ENCODE measurements at regions not wholly inside any gene's neighbourhood (a gene's known extent, or its start where the extent isn't known, plus 50 kb on each side); places are given as distances from the start of the nearest gene placed in this dataset.
"Not testable (repeated sequence)": the region's sequence is repeated elsewhere in the genome, so short reads cannot be mapped to it uniquely, and the experiment has no call there.

DNA sequence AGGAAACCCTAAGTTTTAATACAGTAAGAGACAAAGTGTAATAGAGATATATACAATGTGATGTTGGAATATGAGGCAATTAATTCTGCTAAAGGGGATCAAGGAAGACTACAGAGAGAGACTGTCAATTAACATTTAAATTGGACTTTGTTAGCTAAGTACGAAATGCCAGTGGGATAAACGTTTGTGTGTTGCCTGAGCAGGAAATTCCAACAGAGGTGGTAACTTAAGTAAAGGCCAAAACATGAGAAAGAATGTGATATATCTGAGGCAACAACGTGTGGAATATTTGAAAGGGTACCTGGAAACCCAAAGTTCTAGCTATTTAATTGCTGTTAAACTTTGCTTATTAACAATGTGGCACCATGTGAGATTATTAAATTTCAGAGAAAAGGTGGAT lies 1666.9 kb upstream of the WWC1 start:
- no peak for DNase-seq

DNA sequence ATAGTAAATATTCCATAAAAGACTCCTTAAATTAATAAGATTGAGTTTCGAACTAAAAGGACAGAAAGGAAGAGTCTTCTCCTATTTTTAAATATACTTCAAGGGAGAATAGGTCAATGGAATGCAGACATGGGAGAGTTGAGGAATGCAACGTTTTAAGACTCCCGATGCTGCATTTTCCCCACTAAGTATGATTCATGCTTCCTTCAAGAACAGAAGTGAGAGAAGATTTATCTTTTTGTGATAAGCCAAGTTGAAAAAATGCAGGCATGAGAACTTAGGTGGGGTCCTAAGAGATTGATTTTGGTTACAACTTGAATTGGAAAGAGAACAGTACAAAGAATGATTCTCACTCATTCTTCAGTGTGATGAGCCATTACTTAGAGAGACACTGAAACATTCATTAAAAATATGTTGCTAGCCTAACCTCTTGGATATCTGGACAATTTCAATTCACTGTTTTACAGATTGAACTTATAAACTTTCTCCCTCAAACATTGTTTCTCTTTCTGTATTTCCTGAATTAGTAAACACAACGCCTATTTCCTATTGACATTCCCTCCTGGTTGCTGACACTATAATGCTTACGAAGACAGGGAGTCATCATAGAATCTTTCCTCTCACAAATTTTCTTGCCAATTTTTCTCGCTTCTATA lies 1666.1 kb upstream of the WWC1 start:
- DNase-seq = no peak

DNA sequence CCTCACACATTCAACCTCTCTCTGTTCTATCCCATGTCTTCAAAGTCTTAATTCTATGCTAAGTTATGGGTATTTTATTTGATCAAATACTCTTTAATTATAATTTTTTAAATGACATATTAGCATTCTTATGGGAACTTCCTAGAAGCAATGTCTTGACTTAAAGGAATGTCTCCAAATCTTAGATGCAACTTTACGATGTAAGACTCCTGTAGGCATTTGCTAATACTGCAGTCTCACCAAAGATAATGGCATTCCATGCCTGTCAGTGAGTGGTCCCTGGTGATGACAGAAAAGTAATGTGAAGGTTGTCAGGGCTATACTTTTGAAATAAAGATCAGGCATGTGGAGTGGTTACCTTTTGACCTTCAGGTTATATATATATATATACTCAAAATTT lies 1654.2 kb upstream of the WWC1 start:
- no peak for DNase-seq

DNA sequence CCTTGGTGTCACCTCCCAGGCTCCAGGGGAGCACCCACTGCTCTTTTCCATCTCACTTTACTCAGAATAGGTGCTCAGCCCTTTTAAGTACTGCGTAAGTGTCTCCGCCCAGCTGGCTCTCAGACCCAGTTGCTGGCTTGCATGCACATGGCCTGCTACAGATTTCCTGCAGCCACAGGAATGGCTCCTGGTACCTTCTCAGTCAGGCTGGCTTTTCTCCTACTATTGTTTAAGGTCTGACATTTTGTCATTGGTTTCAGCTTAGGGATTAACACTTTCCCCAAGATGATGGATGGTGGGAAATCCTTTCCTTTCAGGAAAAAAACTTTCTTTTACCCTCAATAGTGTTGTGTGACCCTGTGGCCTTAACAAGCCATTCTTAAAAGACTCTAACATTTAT lies 1652.3 kb upstream of the WWC1 start:
- DNase-seq = no peak

DNA sequence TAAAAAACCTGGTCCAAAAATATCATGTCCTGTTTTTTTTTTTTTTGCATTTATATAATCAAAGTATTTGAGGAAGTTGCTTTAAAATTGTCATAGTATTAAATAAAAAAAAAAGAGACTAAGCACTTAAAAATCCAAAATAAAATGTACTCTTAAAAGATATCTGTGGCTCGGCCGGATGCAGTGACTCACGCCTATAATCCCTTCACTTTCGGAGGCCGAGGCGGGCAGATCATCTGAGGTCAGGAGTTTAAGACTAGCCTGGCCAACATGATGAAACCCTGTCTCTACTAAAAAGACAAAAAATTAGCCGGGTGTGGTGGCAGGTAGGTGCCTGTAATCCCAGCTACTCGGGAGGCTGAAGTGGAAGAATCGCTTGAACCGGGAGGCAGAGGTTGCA lies 1651.3 kb upstream of the WWC1 start:
- DNase-seq = not testable (repeated sequence)

DNA sequence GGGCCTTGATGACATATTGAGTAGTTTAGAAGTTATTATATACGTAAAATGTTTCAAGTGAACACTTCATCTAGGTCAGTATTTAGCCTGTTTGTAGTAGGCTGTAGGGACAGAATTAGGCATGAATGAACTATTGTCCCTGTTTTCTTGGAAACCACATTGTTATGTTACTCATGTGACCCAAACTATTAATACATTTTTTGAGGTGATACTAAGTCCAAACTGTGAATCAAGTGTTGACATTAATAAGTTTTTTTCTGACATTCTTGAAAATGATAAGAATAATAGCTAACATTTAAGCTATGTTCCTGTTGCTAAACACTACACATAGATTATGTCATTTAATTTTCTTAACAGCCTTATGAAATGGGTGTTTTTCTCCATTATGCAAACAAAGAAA lies 1642.7 kb upstream of the WWC1 start:
- DNase-seq = no peak

DNA sequence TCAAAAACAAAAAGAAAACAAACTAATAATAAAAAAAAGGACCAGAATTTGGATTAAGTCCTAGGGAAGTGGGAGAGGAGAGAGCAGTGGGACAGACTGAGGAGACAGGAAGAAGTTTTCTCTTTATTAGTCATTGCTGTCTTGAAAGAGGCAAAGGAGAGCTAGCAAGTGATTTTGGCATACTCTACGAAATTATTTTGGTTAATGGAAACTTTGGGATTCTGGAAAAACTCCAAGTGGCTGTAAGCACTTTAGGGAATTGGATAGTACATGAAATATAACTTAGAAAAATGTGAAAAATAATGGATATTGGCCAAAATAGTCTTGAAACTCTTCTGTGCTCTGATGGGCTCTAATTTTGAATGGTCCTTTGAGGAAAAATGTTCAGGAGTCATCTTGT lies 1641.8 kb upstream of the WWC1 start:
- no peak for DNase-seq

DNA sequence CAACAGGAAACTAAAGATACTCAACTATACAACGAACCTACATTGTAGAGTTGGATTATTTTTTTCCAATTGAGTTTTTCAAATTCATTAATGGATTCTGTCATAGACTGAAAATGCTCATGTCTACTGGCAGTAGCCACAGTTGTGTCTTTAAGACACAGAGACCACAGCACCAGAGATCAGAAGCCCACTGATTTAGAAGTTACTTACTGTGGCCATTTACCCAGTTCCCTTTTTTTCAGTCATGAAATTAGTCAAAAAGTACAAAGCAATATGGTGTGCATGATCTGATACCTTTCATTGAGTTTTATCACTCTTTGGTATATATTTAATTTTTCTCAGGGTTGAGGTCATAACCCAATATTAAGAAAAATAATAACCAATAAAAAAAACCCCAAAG lies 1640.2 kb upstream of the WWC1 start:
- no peak for DNase-seq

DNA sequence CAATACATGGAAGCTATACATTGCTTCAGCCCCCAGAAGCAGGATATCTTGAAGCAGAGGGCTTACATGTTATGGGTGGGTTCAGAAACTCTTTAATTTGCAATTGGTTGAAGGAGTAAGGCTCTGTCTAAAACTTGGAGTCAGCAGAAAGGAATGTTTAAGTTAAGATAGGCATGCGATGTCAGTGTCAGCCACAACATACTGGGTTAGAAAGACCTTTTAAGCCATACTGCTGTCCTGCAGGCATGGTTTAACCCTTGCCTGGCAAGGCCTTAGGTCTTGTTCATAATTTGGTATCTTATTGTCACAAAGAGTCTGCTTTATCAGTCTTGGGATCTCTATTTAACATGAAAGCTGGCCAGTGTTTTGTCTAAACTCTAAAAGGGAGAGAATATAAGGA lies 1619.6 kb upstream of the WWC1 start:
- no peak for DNase-seq

DNA sequence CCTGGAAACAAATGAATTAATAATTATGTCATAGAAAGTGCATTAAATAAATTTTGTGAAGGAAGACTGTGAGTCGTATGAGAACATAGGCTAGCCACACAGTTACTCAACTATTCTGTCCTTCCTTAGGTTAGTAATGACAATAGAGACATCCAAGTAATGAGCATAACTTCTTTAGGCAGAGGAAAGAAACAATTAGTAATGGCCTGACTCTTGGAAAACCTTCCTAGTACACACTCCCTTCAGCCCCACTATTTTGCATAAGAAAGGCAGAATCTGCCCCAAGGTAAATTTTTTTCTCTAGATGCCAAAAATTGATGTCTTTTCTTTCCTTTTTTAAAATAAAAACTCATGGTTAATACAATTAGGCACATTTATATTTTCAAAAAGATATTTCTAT lies 1619.0 kb upstream of the WWC1 start:
- no peak for DNase-seq

DNA sequence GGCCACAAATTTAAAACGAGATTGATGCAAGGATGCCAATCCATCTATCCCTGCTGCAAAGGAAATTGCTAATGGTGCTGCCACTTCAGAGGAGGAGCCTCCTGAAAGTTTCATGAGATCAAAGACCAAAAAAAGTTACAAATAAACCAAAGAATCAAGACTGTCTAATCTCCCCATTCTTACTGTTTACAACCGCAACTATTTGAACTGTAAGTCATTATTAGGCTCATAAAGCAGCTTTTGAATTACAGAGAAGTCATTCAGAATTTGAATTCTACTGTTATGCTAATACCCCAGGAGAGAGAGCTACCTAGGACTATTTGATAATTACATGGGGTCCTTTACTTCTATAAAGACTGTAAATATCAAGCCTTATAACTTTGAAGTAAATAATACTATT lies 1613.6 kb upstream of the WWC1 start:
- DNase-seq = no peak

DNA sequence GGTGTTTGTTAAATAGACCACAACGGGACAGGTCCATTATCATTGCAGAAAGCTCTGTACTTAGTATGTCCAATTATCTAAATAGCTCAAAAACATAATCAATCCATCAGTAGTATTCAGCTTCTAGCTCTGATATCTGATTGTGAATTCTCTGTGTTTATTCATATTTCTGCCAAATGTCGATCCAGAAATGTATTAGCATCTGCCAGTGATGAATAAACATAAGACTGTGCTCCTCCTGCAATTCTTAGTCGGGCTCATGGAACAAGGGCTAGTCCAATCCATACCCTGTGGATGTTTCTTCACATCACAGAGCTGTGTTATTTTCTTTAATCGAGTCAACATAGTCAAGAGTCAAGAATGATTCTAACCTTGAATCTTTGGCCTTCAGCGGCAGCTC lies 1612.1 kb upstream of the WWC1 start:
- no peak for DNase-seq

DNA sequence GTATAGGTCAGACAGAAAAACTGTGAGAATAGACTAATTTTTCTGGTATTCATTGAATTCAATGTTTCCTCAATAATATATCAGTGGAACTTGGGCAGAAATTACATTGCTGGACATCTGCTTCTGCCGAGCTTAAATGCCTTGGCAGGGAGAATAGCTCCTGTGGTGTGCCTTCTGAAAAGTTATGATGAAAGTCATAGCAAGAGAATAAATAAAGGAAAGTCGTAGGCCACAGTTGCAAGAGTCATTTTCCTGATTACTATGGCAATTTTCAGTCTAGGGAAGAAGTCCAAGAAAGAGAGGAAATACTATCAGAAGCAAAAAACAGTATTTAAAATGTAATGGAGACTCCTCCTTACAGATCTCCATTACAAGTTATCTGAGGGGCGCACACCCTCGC lies 1596.1 kb upstream of the WWC1 start:
- no peak for DNase-seq

DNA sequence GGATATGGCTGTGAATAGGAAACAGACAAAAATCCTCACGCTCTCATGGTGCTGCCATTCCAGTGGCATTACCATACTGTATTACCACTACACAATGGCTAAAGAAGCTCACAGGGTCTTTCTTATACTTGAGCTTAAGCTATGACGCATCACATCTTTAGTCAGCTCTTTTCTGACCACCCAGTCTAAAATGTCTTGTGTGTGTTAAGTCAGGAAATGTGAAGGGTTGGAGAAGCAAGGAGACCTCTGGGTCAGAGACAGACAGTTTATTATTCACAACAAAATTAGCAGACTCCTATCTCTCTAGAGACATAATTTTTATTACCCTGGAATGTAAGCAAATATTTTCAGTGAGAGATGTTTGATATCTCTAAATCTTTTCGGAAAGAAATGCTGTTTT lies 1583.2 kb upstream of the WWC1 start:
- no peak for DNase-seq

DNA sequence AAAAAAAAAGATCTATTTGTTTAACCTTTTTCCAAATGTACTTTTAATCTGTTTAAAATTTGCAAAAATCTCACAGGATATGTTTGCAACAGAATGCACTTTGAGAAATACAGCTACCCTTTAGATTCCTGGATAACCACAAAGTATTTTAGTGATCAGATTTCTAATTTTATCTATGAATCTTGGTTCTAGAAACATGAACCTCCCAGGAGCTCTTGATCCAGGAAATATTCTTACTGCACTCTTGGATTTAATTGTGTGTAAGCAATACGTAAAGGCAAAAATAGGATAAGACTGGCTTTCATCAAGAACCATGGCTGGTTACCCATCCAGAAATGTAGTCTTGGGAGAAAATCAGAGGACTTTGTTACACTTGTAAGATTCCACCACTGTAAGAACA lies 1581.8 kb upstream of the WWC1 start:
- no peak for DNase-seq

DNA sequence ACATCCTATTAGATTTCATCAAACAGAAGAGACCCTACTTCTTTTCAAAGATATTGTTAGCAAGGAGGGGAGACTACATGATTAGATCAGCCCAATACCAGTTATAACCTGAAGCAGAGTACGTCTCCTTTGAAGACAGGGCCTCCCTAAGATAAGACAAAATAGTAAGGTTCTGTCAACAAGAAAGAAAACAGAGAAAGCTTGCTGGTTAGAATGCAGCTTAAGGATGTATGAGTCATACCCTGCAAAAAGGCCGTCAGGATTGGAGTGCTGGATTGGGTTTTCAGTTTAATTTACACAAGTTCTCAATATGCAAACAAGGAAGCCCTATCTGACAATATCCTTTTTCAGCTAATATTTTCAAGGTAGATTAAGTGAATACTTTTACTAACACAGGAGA lies 1581.2 kb upstream of the WWC1 start:
- DNase-seq = no peak

DNA sequence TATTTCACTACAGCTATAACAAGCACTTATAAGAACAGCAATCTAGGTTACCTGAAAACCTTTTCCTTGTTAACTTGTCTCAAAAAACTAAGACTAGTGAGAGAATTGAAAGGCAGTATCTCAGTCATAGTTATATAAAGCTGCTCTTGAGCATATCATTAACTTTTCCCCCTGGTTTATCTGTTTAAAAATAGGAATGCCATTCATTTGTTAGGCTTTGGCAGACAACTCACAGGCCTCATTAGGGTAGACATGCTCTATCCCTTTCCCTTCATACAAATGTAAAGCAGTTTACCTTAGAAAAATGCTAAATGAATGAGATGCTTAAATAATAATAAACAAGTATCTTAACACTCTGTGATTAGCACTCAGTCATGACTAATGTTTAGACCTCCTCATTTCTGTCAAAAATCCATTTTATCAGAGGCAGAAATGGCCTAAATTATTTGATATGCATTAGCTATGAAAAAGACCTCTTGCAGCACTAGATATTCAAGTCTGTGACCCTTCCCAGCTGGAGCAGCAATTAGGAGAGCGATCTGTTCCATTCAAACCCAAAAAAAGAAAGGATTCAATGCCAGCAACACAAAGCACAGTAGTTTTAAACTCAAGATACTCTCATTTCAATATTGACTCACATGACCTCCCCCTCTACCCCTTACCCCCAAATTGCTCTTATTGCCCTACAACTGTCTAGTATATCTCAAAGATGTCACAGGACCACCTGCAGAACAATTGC lies 1578.8 kb upstream of the WWC1 start:
- no peak for DNase-seq

DNA sequence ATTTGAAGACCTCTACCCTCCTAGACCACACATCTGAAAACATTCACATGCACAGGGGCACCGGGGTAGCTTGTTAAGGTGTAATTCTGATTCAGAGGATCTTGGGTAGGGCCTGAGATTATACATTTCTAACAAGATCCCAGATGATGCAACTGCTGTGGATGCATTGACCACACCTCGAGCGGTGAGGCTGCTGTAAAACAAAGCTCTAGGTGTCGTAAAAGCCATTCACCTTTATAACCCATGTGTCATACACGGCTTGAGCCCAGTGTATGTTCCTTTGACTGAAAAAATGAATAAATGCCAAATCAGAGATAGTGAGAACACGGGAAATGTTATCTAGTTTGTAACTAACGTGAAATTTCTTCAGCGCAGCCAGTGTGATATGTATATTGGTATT lies 1578.2 kb upstream of the WWC1 start:
- DNase-seq = no peak

DNA sequence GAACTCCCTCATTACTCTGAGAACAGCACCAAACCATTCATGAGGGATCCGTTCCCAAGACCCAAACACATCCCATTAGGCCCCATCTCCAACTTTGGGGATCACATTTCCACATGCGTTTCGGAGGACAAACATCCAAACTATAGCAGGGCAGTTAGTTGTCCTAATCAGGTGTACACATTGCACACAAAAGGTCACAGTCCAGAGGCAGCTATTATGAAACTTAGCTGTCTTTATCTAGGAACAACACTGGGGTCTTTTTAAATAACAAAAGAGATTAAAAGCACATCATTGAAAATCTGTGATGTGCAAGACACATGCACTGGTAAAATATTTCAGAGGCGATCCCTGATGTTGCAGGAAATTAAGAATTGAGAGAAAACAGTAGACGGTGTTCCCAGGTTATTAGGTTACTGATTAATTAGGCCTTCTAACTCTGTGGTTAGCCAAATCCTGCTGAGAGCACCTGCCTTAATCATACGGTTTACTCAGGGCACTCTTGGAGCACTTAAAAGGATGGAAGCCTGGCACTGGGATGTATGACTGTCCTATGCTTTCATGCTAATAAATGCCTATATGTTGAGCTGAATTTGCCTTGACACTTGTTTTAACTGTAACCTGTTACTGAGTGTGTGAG lies 1574.5 kb upstream of the WWC1 start:
- no peak for DNase-seq

DNA sequence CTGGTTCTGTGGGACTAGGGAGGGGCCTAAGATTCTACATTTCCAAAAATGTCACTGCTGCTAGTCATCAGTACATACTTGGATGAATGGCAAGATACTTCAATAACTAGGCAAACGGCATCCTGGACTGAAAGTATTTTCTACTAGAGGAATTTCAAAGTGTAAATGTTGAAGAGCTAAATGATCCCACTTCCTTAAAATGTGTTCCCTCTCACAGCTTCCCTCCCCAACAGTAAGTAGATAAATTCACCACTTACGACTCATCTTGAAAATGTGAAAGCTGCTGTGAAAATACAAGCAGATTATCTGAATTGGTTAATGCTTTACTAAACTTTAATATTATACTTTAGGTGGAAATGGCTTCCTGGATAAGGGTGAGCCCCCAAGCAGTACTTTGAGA lies 1571.5 kb upstream of the WWC1 start:
- no peak for DNase-seq

DNA sequence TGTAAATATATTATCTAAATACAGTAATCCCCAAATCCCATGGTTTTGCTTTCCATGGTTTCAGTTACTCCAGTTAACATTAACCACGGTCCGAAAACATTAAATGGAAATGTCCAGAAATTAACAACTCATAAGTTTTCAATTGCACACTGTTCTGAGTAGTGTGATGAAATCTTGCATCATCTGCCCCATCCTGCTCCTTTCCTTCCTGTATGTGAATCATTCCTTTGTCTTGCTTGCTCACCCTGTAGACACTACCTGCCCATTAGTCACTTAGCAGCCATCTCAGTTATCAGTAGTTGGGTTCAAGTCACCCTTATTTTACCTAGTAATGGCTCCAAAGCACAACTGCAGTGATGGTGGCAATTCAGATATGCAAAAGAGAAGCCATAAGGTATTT lies 1568.5 kb upstream of the WWC1 start:
- no peak for DNase-seq

DNA sequence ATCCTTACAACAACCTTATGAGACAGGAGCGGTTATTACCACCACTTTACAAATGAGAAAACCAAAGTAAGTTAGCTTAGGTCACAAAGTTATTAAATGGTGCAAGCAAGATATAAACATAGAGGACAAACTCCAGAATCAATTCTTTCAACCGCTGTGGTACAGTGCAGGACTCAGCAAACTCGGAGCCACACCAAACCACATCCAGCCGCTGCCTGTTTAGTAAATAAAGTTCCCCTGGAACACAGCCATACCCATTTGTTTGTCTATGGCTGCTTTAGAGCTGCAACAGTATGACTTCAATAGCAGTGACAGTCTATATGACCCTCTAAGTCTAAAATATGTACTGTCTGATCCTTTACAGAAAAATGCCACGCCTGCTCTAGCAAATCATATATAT lies 1567.2 kb upstream of the WWC1 start:
- DNase-seq = no peak

DNA sequence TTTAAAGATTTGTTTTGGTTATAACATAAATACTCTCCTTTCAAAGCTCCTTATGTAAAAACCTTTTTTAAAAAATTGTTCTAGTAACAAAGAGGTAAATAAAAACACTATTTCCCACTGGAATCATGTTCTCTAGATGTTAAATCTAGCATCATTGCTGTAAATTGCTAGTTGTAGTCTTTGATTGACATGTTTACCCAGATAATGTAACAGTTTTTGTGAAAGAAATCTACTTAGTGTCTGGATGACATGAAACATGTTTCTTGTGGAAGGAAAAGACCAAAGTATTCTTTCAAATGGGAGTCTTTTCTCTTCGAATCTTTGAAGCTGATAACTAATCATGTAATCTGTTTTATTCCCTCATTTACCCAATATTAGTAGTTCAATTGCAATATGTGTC lies 1565.9 kb upstream of the WWC1 start:
- no peak for DNase-seq

DNA sequence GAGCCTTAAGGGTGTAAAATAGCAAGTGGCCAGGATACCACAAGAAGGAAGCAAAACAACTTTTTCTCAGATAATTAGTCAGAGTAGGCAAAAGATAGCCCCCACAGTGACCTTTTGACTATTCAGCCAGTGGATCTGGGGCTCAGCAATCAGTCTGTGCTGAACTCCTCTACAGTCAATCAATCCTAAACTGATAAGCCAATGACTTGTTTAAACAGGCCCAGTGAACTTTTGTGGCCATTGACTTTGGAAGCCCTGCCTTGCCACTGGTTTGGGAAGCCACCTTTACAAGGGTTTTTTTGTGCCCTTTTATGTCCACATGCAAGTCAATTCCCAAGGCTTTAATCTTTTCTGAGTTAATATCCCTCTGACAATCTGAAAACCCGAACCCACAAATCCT lies 1565.0 kb upstream of the WWC1 start:
- DNase-seq = no peak

DNA sequence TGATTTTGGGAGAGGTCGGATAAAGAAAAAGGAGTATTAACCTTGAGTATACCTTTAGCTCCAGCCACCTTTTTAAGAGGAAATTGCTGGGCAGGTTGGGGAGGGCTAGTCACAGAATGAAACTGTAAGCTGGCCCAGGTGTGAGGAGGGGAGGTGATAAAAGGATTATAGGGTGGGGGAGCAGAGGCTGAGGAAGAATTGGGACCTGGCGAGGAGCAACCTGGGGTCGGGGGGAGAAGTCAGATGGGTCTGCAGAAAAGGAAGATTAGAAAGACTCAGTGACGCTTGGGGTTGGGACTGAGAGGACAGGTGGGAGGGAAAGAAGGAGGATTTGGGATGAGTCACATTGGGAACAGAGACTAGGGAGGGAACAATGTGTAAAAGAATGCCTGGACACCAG lies 1548.5 kb upstream of the WWC1 start:
- DNase-seq = not testable (repeated sequence)
